ENCODE measurements at regions not wholly inside any gene's neighbourhood (a gene's known extent, or its start where the extent isn't known, plus 50 kb on each side); places are given as distances from the start of the nearest gene placed in this dataset.

- TF ChIP-seq POLR2A (IDR thresholded peaks at IDR 0.05; ENCODE audit: extremely low read depth, insufficient read length) (no peak), CTCF (IDR thresholded peaks at IDR 0.05; ENCODE audit: low read depth, low read length) (no peak), MAX (IDR thresholded peaks at IDR 0.05; ENCODE audit: low read depth, low read length) (no peak)
Measured at GRCh38 chr10:4279655-4280054, 494.6 kb upstream of the KLF6 start.

All from NB4 (cell line).